Keratinocyte (primary cell): ENCODE measurements at regions not wholly inside any gene's neighbourhood (a gene's known extent, or its start where the extent isn't known, plus 50 kb on each side); places are given as distances from the start of the nearest gene placed in this dataset.

Source experiments
- DNase-seq: peaks from one replicate; pipeline ENCODE4 v3.0.0-alpha.2; 2011; ENCODE audit warnings: low read depth, missing footprints, low spot score
- FAIRE-seq: peaks from 2 replicates; lab custom pipeline; 2011; peaks lifted over from hg19 to GRCh38; lab: Jason Lieb, UNC
- H2AFZ ChIP-seq: 2 replicates; pipeline ENCODE4 v1.6.0; 2012; ENCODE audit warnings: low read length, control low read depth, inconsistent platforms; ENCODE audit not compliant: control insufficient read depth
- H3K27ac ChIP-seq: 2 replicates; pipeline ENCODE4 v1.5.1; 2011; ENCODE audit warnings: low read length; ENCODE audit not compliant: control insufficient read depth, insufficient read depth
- H3K27me3 ChIP-seq: 3 replicates; pipeline ENCODE4 v1.6.0; 2011; ENCODE audit warnings: low read length; ENCODE audit not compliant: control insufficient read depth, insufficient read depth; ENCODE audit errors: extremely low read depth
- H3K36me3 ChIP-seq, 2 experiments: 2 replicates in 1 of 2; 3 replicates in 1 of 2; pipeline ENCODE4 v1.5.1; 2011; ENCODE audit warnings: low read length in 2 of 2, mild to moderate bottlenecking in 1 of 2; ENCODE audit not compliant: control insufficient read depth in 2 of 2, insufficient read depth in 2 of 2; ENCODE audit errors: extremely low read depth in 1 of 2
- H3K4me1 ChIP-seq: 3 replicates; pipeline ENCODE4 v1.5.1; 2011; ENCODE audit warnings: low read length; ENCODE audit not compliant: control insufficient read depth, insufficient read depth; ENCODE audit errors: extremely low read depth
- H3K4me2 ChIP-seq: 3 replicates; pipeline ENCODE4 v1.6.0; 2011; ENCODE audit warnings: low read depth, low read length; ENCODE audit not compliant: control insufficient read depth, insufficient read depth; ENCODE audit errors: extremely low read depth
- H3K4me3 ChIP-seq, 3 experiments: fragments of 200-600 bp in 1 of 3; sonication (generic) in 1 of 3; 2 replicates in 2 of 3; 3 replicates in 1 of 3; pipeline ENCODE4 v1.5.1; 2011 to 2016; ENCODE audit warnings: low read length in 3 of 3, mild to moderate bottlenecking in 3 of 3, control low read depth in 2 of 3, inconsistent platforms in 1 of 3, low read depth in 1 of 3, mixed read lengths in 1 of 3, mixed run types in 1 of 3, moderate library complexity in 1 of 3; ENCODE audit not compliant: control insufficient read depth in 2 of 3, insufficient read depth in 2 of 3; ENCODE audit errors: extremely low read depth in 1 of 3
- H3K79me2 ChIP-seq: 2 replicates; pipeline ENCODE4 v1.6.0; 2012; ENCODE audit warnings: low read length; ENCODE audit not compliant: control insufficient read depth, insufficient read depth
- H3K9ac ChIP-seq: 3 replicates; pipeline ENCODE4 v1.6.0; 2011; ENCODE audit warnings: low read length; ENCODE audit not compliant: control insufficient read depth, insufficient read depth; ENCODE audit errors: extremely low read depth
- H3K9me1 ChIP-seq: 3 replicates; pipeline ENCODE4 v1.6.0; 2011; ENCODE audit warnings: low read length; ENCODE audit not compliant: control insufficient read depth, insufficient read depth; ENCODE audit errors: extremely low read depth
- H3K9me3 ChIP-seq: 2 replicates; pipeline ENCODE4 v1.5.1; 2012; ENCODE audit warnings: low read depth, low read length; ENCODE audit not compliant: control insufficient read depth
- H4K20me1 ChIP-seq: 3 replicates; pipeline ENCODE4 v1.6.0; 2011; ENCODE audit warnings: low read length; ENCODE audit not compliant: control insufficient read depth, insufficient read depth; ENCODE audit errors: extremely low read depth
- EZH2 ChIP-seq: IDR thresholded peaks from one replicate; pipeline ENCODE4 v1.6.1; 2012; ENCODE audit warnings: inconsistent platforms, mild to moderate bottlenecking, low read length, moderate library complexity
- dilution Hi-C: fragments of 300-500 bp; cut with MboI; formaldehyde crosslinking; loops from one replicate; pipeline ENCODE4 v1.7.0; 2020; ENCODE audit warnings: low sequenced_read_pairs; ENCODE audit not compliant: extremely low pct_ligation_motif_present
- TF ChIP-seq, protein P1 (sequence below), 3 experiments: IDR thresholded peaks in 1 of 3; conservative IDR thresholded peaks in 1 of 3; optimal IDR thresholded peaks in 1 of 3; 2 replicates in 2 of 3; 3 replicates in 1 of 3; pipeline versions ENCODE3 to v1.5.1; 2011; ENCODE audit warnings: low read length in 3 of 3, mild to moderate bottlenecking in 3 of 3, moderate library complexity in 2 of 3, control low read depth in 1 of 3, inconsistent platforms in 1 of 3; ENCODE audit not compliant: insufficient read depth in 2 of 3; ENCODE audit errors: extremely low read depth in 1 of 3

DNA sequence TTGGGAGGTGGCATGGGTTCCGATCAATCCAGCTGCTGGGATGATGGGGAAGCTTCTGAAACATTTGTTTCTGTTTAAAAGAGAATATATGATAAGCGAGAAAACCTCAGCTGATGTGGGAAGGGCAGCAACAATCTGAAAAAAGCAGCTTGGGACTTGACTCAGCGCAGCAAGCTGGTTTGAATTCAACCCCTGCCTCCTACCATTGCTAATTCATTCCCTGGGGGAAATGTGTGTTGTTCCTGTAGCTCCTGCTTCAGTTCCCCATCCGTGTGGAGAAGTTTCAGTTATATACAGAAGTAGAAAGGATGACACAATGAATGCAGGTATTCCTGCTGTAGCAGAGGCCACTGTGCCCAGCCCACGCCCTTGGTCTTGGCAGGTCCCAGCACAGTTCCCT is 145.1 kb downstream of the NXNL2 start:
- H4K20me1 ChIP-seq: no peaks in the 10 kb centered on the region
- no peaks in the 10 kb centered on the region for H3K9me1 ChIP-seq
- no peaks in the 10 kb centered on the region for H3K4me1 ChIP-seq
- TF ChIP-seq, protein P1, sequence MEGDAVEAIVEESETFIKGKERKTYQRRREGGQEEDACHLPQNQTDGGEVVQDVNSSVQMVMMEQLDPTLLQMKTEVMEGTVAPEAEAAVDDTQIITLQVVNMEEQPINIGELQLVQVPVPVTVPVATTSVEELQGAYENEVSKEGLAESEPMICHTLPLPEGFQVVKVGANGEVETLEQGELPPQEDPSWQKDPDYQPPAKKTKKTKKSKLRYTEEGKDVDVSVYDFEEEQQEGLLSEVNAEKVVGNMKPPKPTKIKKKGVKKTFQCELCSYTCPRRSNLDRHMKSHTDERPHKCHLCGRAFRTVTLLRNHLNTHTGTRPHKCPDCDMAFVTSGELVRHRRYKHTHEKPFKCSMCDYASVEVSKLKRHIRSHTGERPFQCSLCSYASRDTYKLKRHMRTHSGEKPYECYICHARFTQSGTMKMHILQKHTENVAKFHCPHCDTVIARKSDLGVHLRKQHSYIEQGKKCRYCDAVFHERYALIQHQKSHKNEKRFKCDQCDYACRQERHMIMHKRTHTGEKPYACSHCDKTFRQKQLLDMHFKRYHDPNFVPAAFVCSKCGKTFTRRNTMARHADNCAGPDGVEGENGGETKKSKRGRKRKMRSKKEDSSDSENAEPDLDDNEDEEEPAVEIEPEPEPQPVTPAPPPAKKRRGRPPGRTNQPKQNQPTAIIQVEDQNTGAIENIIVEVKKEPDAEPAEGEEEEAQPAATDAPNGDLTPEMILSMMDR (optimal IDR thresholded peaks at IDR 0.05 in 1 of 3, IDR thresholded peaks at IDR 0.05 in 1 of 3, conservative IDR thresholded peaks at IDR 0.05 in 1 of 3; ENCODE audit: extremely low read depth in 1 of 3, insufficient read depth in 2 of 3, low read length in 3 of 3): no peak
- TF ChIP-seq EZH2: no peak
- H2AFZ ChIP-seq: no peak overlapping the region
- no peaks in the 10 kb centered on the region for H3K27me3 ChIP-seq
- no peaks in the 10 kb centered on the region for H3K9me3 ChIP-seq
- no peak overlapping the region for H3K4me3 ChIP-seq
- H3K4me2 ChIP-seq: no peak overlapping the region
- dilution Hi-C loops: no loop called here
- FAIRE-seq: no peak
- no peak overlapping the region for H3K27ac ChIP-seq
- no peak overlapping the region for H3K9ac ChIP-seq
- no peaks in the 10 kb centered on the region for H3K79me2 ChIP-seq
- H3K36me3 ChIP-seq: no peaks in the 10 kb centered on the region
- no peak for DNase-seq

GRCh38 chr9:88680505-88681160 is 145.7 kb downstream of the NXNL2 start:
- FAIRE-seq: no peak
- TF ChIP-seq, protein P1 (optimal IDR thresholded peaks at IDR 0.05 in 1 of 3, IDR thresholded peaks at IDR 0.05 in 1 of 3, conservative IDR thresholded peaks at IDR 0.05 in 1 of 3; ENCODE audit: extremely low read depth in 1 of 3, insufficient read depth in 2 of 3, low read length in 3 of 3): no peak
- no peak for DNase-seq
- dilution Hi-C loops: no loop called here
- no peaks in the 10 kb centered on the region for H3K4me1 ChIP-seq
- H4K20me1 ChIP-seq: no peaks in the 10 kb centered on the region
- no peaks in the 10 kb centered on the region for H3K27me3 ChIP-seq
- no peak overlapping the region for H3K27ac ChIP-seq
- no peak overlapping the region for H3K4me3 ChIP-seq
- no peaks in the 10 kb centered on the region for H3K79me2 ChIP-seq
- H3K4me2 ChIP-seq: no peak overlapping the region
- no peak overlapping the region for H3K9ac ChIP-seq
- H3K9me3 ChIP-seq: no peaks in the 10 kb centered on the region
- no peaks in the 10 kb centered on the region for H3K36me3 ChIP-seq
- H3K9me1 ChIP-seq: no peaks in the 10 kb centered on the region
- no peak overlapping the region for H2AFZ ChIP-seq
